Neural crest cell (in vitro differentiated cells): ENCODE measurements at regions not wholly inside any gene's neighbourhood (a gene's known extent, or its start where the extent isn't known, plus 50 kb on each side); places are given as distances from the start of the nearest gene placed in this dataset.

Experiments
- DNase-seq: peaks from one replicate; pipeline ENCODE4 v3.0.0; 2021; ENCODE audit warnings: low read depth, mixed read lengths, low spot score
- H3K27ac Mint-ChIP-seq: one replicate; pipeline ENCODE4 v1.8.0; 2021; ENCODE audit warnings: mild to moderate bottlenecking, mixed read lengths; ENCODE audit not compliant: unreplicated experiment
- H3K27me3 Mint-ChIP-seq: 2 replicates; pipeline ENCODE4 v1.8.0; 2021; ENCODE audit warnings: low read depth, mild to moderate bottlenecking, mixed read lengths
- H3K36me3 Mint-ChIP-seq: 2 replicates; pipeline ENCODE4 v1.8.0; 2021; ENCODE audit warnings: low read depth, mild to moderate bottlenecking, mixed read lengths
- H3K4me1 Mint-ChIP-seq: 2 replicates; pipeline ENCODE4 v1.8.0; 2021; ENCODE audit warnings: mixed read lengths
- H3K4me3 Mint-ChIP-seq: one replicate; pipeline ENCODE4 v1.8.0; 2021; ENCODE audit warnings: mild to moderate bottlenecking, mixed read lengths
- H3K9me3 Mint-ChIP-seq: 2 replicates; pipeline ENCODE4 v1.8.0; 2021; ENCODE audit warnings: mixed read lengths
- CTCF ChIP-seq: fragments of 200-600 bp; sonication (generic); conservative IDR thresholded peaks from 2 replicates; pipeline ENCODE4 v1.5.0; 2021; ENCODE audit warnings: antibody characterized with exemption, mild to moderate bottlenecking

- Mint-ChIP-seq H3K4me1 (no peaks in the 10 kb centered on the region), H3K36me3 (no peaks in the 10 kb centered on the region), H3K4me3 (no peak overlapping the region), H3K27me3 (no peaks in the 10 kb centered on the region), H3K9me3 (no peaks in the 10 kb centered on the region), H3K27ac (no peak overlapping the region)
- no peak for TF ChIP-seq CTCF
- no peak for DNase-seq
Measured at GRCh38 chr3:107258300-107258699, 118.9 kb upstream of the CCDC54 start.

GRCh38 chr3:107260207-107260606 is 117.0 kb upstream of the CCDC54 start:
- DNase-seq: no peak
- Mint-ChIP-seq H3K4me3 (no peak overlapping the region), H3K27me3 (no peaks in the 10 kb centered on the region), H3K4me1 (peaks cover 7% of the 10 kb centered on the region), H3K27ac (no peak overlapping the region), H3K9me3 (no peaks in the 10 kb centered on the region), H3K36me3 (no peaks in the 10 kb centered on the region)
- TF ChIP-seq CTCF: no peak

- Mint-ChIP-seq H3K4me3 (no peak overlapping the region), H3K4me1 (peaks cover 9% of the 10 kb centered on the region), H3K27me3 (no peaks in the 10 kb centered on the region), H3K9me3 (no peaks in the 10 kb centered on the region), H3K36me3 (no peaks in the 10 kb centered on the region), H3K27ac (no peak overlapping the region)
- no peak for DNase-seq
- TF ChIP-seq CTCF: no peak
Measured at GRCh38 chr3:107263269-107264021, 113.8 kb upstream of the CCDC54 start.

GRCh38 chr3:107264888-107265287 is 112.4 kb upstream of the CCDC54 start:
- Mint-ChIP-seq H3K27ac (no peak overlapping the region), H3K4me1 (peaks cover 9% of the 10 kb centered on the region), H3K27me3 (no peaks in the 10 kb centered on the region), H3K36me3 (no peaks in the 10 kb centered on the region), H3K4me3 (no peak overlapping the region), H3K9me3 (no peaks in the 10 kb centered on the region)
- TF ChIP-seq CTCF: no peak
- DNase-seq: no peak

- Mint-ChIP-seq H3K27ac (no peak overlapping the region), H3K9me3 (no peaks in the 10 kb centered on the region), H3K27me3 (no peaks in the 10 kb centered on the region), H3K4me3 (no peak overlapping the region), H3K4me1 (peaks cover 9% of the 10 kb centered on the region), H3K36me3 (no peaks in the 10 kb centered on the region)
- TF ChIP-seq CTCF: no peak
- DNase-seq: no peak
Measured at GRCh38 chr3:107265526-107265925, 111.7 kb upstream of the CCDC54 start.
